IMR-90 (cell line): ENCODE measurements at regions not wholly inside any gene's neighbourhood (a gene's known extent, or its start where the extent isn't known, plus 50 kb on each side); places are given as distances from the start of the nearest gene placed in this dataset.

ENCODE experiments used
- ATAC-seq: fragments of 200-7000 bp; cut with Tn5 transposase; 2 replicates; pipeline ENCODE4 v1.9.1; 2020; ENCODE audit warnings: low read depth, mild to moderate bottlenecking, moderate library complexity
- BruUV-seq: library from RNA; stranded (reverse); fragments of 400-500 nt; replicated peaks from 2 replicates; lab custom pipeline; 2021; lab: Mats Ljungman, UMichigan
- CTCF ChIA-PET: fragments of 300-600 bp; formaldehyde crosslinking; extraction: SDS; loops from one replicate; lab custom pipeline; 2021; ENCODE audit warnings: antibody characterized with exemption; lab: Yijun Ruan, JAX
- POLR2A ChIA-PET: fragments of 300-600 bp; sonication (Branson Sonifier 250); formaldehyde crosslinking; loops from one replicate; lab custom pipeline; 2022; ENCODE audit warnings: antibody characterized with exemption; ENCODE audit not compliant: unreplicated experiment; lab: Charles Lee
- DNase-seq: peaks from one replicate; pipeline ENCODE4 v3.0.0; 2013
- H2AFZ ChIP-seq: replicated peaks from 2 replicates; pipeline ENCODE3; 2013; ENCODE audit warnings: low read length, mild to moderate bottlenecking; ENCODE audit not compliant: poor library complexity
- H2AK5ac ChIP-seq: 2 replicates; pipeline ENCODE4 v1.6.1; 2013; ENCODE audit warnings: low read depth, low read length, inconsistent platforms
- H2AK9ac ChIP-seq: replicated peaks from 2 replicates; pipeline ENCODE3; 2013; ENCODE audit warnings: mild to moderate bottlenecking, low read depth, low read length, moderate library complexity; ENCODE audit not compliant: poor library complexity
- H2BK120ac ChIP-seq: 2 replicates; pipeline ENCODE4 v1.6.1; 2013; ENCODE audit warnings: low read depth, low read length, inconsistent platforms
- H2BK15ac ChIP-seq: 3 replicates; pipeline ENCODE4 v1.6.1; 2013; ENCODE audit warnings: low read depth, low read length, inconsistent platforms
- H2BK20ac ChIP-seq: 2 replicates; pipeline ENCODE4 v1.6.1; 2013; ENCODE audit warnings: low read depth, mild to moderate bottlenecking, inconsistent platforms, low read length, moderate library complexity
- H2BK5ac ChIP-seq: 2 replicates; pipeline ENCODE4 v1.6.1; 2013; ENCODE audit warnings: mild to moderate bottlenecking, low read depth, low read length, inconsistent platforms; ENCODE audit not compliant: poor library complexity, severe bottlenecking
- H3K14ac ChIP-seq: replicated peaks from 2 replicates; pipeline ENCODE4 v1.6.1; 2013; ENCODE audit warnings: low read depth, low read length, inconsistent platforms
- H3K18ac ChIP-seq: 2 replicates; pipeline ENCODE4 v1.6.1; 2013; ENCODE audit warnings: low read depth, low read length, control low read depth
- H3K23ac ChIP-seq: 2 replicates; pipeline ENCODE4 v1.6.1; 2013; ENCODE audit warnings: low read depth, low read length, inconsistent platforms
- H3K27ac ChIP-seq: 2 replicates; pipeline ENCODE4 v1.5.1; 2013; ENCODE audit warnings: mild to moderate bottlenecking, control low read depth, low read length; ENCODE audit not compliant: insufficient read depth
- H3K27me3 ChIP-seq: 2 replicates; pipeline ENCODE4 v1.6.1; 2013; ENCODE audit warnings: low read length; ENCODE audit not compliant: control insufficient read depth, insufficient read depth
- H3K36me3 ChIP-seq: 2 replicates; pipeline ENCODE4 v1.6.1; 2013; ENCODE audit warnings: low read length, mixed read lengths; ENCODE audit not compliant: control insufficient read depth, insufficient read depth
- H3K4ac ChIP-seq: 2 replicates; pipeline ENCODE4 v1.6.1; 2013; ENCODE audit warnings: low read depth, low read length, inconsistent platforms
- H3K4me1 ChIP-seq: 2 replicates; pipeline ENCODE4 v1.6.1; 2013; ENCODE audit warnings: low read length, mixed read lengths; ENCODE audit not compliant: control insufficient read depth, insufficient read depth
- H3K4me2 ChIP-seq: 2 replicates; pipeline ENCODE4 v1.6.1; 2013; ENCODE audit warnings: low read depth, mild to moderate bottlenecking, control low read depth, low read length, moderate library complexity
- H3K4me3 ChIP-seq: 2 replicates; pipeline ENCODE4 v1.5.1; 2013; ENCODE audit warnings: low read depth, mild to moderate bottlenecking, control low read depth, low read length, moderate library complexity; ENCODE audit not compliant: insufficient read depth
- H3K56ac ChIP-seq: 2 replicates; pipeline ENCODE4 v1.6.1; 2013; ENCODE audit warnings: low read length, inconsistent platforms; ENCODE audit not compliant: insufficient read depth; ENCODE audit errors: extremely low read depth
- H3K79me1 ChIP-seq, 2 experiments: 2 replicates each; pipeline ENCODE4 v1.6.1; 2013; ENCODE audit warnings: low read length in 2 of 2, inconsistent platforms in 1 of 2, low read depth in 1 of 2
- H3K9ac ChIP-seq: 2 replicates; pipeline ENCODE4 v1.6.1; 2013; ENCODE audit warnings: low read depth, low read length, control low read depth
- H3K9me1 ChIP-seq: 2 replicates; pipeline ENCODE4 v1.6.1; 2013; ENCODE audit warnings: low read length, inconsistent platforms; ENCODE audit not compliant: insufficient read depth
- H3K9me3 ChIP-seq: 2 replicates; pipeline ENCODE4 v1.6.1; 2013; ENCODE audit warnings: low read length; ENCODE audit not compliant: control insufficient read depth, insufficient read depth
- H4K20me1 ChIP-seq: 2 replicates; pipeline ENCODE4 v1.6.1; 2013; ENCODE audit warnings: low read length, inconsistent platforms; ENCODE audit not compliant: insufficient read depth
- H4K5ac ChIP-seq: 2 replicates; pipeline ENCODE4 v1.6.1; 2013; ENCODE audit warnings: mild to moderate bottlenecking, low read depth, low read length, control low read depth
- H4K8ac ChIP-seq, 2 experiments: 2 replicates each; pipeline ENCODE4 v1.6.1; 2013; ENCODE audit warnings: low read depth in 2 of 2, low read length in 2 of 2, control low read depth in 1 of 2, inconsistent platforms in 1 of 2
- H4K91ac ChIP-seq: 2 replicates; pipeline ENCODE4 v1.6.1; 2013; ENCODE audit warnings: low read depth, low read length, inconsistent platforms; ENCODE audit not compliant: insufficient read depth
- BHLHE40 ChIP-seq: fragments of 150-350 bp; IDR thresholded peaks from 2 replicates; pipeline ENCODE4 v1.6.1; 2016; ENCODE audit warnings: mild to moderate bottlenecking, low read depth, low read length
- CEBPB ChIP-seq: IDR thresholded peaks from 2 replicates; pipeline ENCODE4 v1.6.1; 2012; ENCODE audit warnings: low read depth, low read length, improper control_type of control experiment
- FOS ChIP-seq: fragments of 150-350 bp; IDR thresholded peaks from 2 replicates; pipeline ENCODE4 v1.6.1; 2016; ENCODE audit warnings: low read depth, low read length
- MAFK ChIP-seq: IDR thresholded peaks from 2 replicates; pipeline ENCODE4 v1.6.1; 2012; ENCODE audit warnings: low read depth, low read length, improper control_type of control experiment
- MAZ ChIP-seq: IDR thresholded peaks from 2 replicates; pipeline ENCODE4 v1.6.1; 2012; ENCODE audit warnings: low read depth, mild to moderate bottlenecking, low read length, improper control_type of control experiment, moderate library complexity, borderline replicate concordance
- RFX5 ChIP-seq: IDR thresholded peaks from 2 replicates; pipeline ENCODE4 v1.8.0; 2012; ENCODE audit warnings: low read depth, mild to moderate bottlenecking, low read length, moderate library complexity
- WGBS, 2 experiments: methylation state at CpG; one replicate each; pipeline versions ENCODE4 v1.1.5 to v1.1.7; 2013; ENCODE audit warnings: missing lambda C conversion rate in 2 of 2; ENCODE audit not compliant: insufficient read length in 1 of 2; ENCODE audit errors: extremely low coverage in 2 of 2; 5-methylcytosine and 5-hydroxymethylcytosine counted together
- dilution Hi-C: fragments of 300-500 bp; cut with HindIII; formaldehyde crosslinking; loops from one replicate; pipeline ENCODE4 v1.14.3; 2018; ENCODE audit warnings: low sequenced_read_pairs; ENCODE audit not compliant: unreplicated experiment
- in situ Hi-C: fragments of 300-500 bp; cut with MboI; formaldehyde crosslinking; loops from 3 replicates; pipeline ENCODE4 v1.14.3; 2019; ENCODE audit warnings: low sequenced_read_pairs, inconsistent platforms, mixed read lengths
- intact Hi-C: fragments of 100-400 bp; cut with micrococcal nuclease; formaldehyde crosslinking; loops from 2 replicates; pipeline ENCODE4 v1.10.0; 2022

- H2BK5ac ChIP-seq, result no peak overlapping the region
- POLR2A ChIA-PET, result no interaction called here
- BruUV-seq, result no TSS peak
- no peak overlapping the region for H2AFZ ChIP-seq
- no peaks in the 10 kb centered on the region for H3K9me1 ChIP-seq
- H3K14ac ChIP-seq, result no peak overlapping the region
- H3K79me1 ChIP-seq, result no peaks in the 10 kb centered on the region
- no peak overlapping the region for H4K8ac ChIP-seq
- ATAC-seq (no peak), DNase-seq (no peak)
- H3K9ac ChIP-seq, result no peak overlapping the region
- no peaks in the 10 kb centered on the region for H3K36me3 ChIP-seq
- no peak overlapping the region for H3K27ac ChIP-seq
- no peaks in the 10 kb centered on the region for H3K27me3 ChIP-seq
- no CpG with 5 or more reads among the region's 4 CpGs for WGBS, 2 experiments
- no peak overlapping the region for H2BK20ac ChIP-seq
- no peak overlapping the region for H3K18ac ChIP-seq
- no peak overlapping the region for H3K23ac ChIP-seq
- H3K9me3 ChIP-seq, result 0 out of 2 replicates have a peak, but pooled peaks cover 1% of the 10 kb centered on the region
- intact Hi-C loops (no loop called here), dilution Hi-C loops (no loop called here), in situ Hi-C loops (no loop called here)
- no peak overlapping the region for H3K4ac ChIP-seq
- no peak overlapping the region for H4K5ac ChIP-seq
- no peaks in the 10 kb centered on the region for H3K4me1 ChIP-seq
- H3K4me3 ChIP-seq, result no peak overlapping the region
- CTCF ChIA-PET, result no interaction called here
- no peak overlapping the region for H4K91ac ChIP-seq
- H3K4me2 ChIP-seq, result no peak overlapping the region
- no peak overlapping the region for H3K56ac ChIP-seq
- H2BK120ac ChIP-seq, result no peak overlapping the region
- no peak overlapping the region for H2AK5ac ChIP-seq
- no peaks in the 10 kb centered on the region for H4K20me1 ChIP-seq
- TF ChIP-seq MAZ (no peak), CEBPB (no peak), BHLHE40 (no peak), RFX5 (no peak), MAFK (no peak), FOS (no peak)
- no peak overlapping the region for H2AK9ac ChIP-seq
- H2BK15ac ChIP-seq, result no peak overlapping the region
Observed at GRCh38 chrX:137212078-137212632, 178.4 kb upstream of the GPR101 start.
